Neural progenitor cell (in vitro differentiated cells): ENCODE measurements at regions not wholly inside any gene's neighbourhood (a gene's known extent, or its start where the extent isn't known, plus 50 kb on each side); places are given as distances from the start of the nearest gene placed in this dataset.

ENCODE experiments used
- EZH2 ChIP-seq: fragments of 200-600 bp; sonication (generic); IDR thresholded peaks from 2 replicates; pipeline ENCODE4 v1.6.1; 2017; ENCODE audit warnings: antibody characterized with exemption, mild to moderate bottlenecking, moderate library complexity
- TF ChIP-seq, protein P1 (sequence below): fragments of 200-600 bp; sonication (generic); IDR thresholded peaks from 2 replicates; pipeline ENCODE4 v1.5.1; 2017; ENCODE audit warnings: antibody characterized with exemption, mild to moderate bottlenecking

- TF ChIP-seq, protein P1, sequence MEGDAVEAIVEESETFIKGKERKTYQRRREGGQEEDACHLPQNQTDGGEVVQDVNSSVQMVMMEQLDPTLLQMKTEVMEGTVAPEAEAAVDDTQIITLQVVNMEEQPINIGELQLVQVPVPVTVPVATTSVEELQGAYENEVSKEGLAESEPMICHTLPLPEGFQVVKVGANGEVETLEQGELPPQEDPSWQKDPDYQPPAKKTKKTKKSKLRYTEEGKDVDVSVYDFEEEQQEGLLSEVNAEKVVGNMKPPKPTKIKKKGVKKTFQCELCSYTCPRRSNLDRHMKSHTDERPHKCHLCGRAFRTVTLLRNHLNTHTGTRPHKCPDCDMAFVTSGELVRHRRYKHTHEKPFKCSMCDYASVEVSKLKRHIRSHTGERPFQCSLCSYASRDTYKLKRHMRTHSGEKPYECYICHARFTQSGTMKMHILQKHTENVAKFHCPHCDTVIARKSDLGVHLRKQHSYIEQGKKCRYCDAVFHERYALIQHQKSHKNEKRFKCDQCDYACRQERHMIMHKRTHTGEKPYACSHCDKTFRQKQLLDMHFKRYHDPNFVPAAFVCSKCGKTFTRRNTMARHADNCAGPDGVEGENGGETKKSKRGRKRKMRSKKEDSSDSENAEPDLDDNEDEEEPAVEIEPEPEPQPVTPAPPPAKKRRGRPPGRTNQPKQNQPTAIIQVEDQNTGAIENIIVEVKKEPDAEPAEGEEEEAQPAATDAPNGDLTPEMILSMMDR = no peak
- no peak for TF ChIP-seq EZH2
Observed at GRCh38 chr9:85269811-85270210, 471.9 kb downstream of the AGTPBP1 start.
